Tibial nerve (tissue), 3 donors: ENCODE measurements at regions not wholly inside any gene's neighbourhood (a gene's known extent, or its start where the extent isn't known, plus 50 kb on each side); places are given as distances from the start of the nearest gene placed in this dataset.

Experiments used
- CTCF ChIP-seq, 5 experiments: fragments of 200-600 bp in 3 of 5; fragments of 450-650 bp in 2 of 5; sonication (generic) in 3 of 5; IDR thresholded peaks; one replicate each; pipeline ENCODE4 v1.5.1; 2016 to 2019; ENCODE audit warnings: antibody characterized with exemption in 5 of 5, mild to moderate bottlenecking in 3 of 5, moderate library complexity in 2 of 5
- POLR2A ChIP-seq, 2 donors: fragments of 450-650 bp; IDR thresholded peaks; one replicate each; pipeline ENCODE4 v1.6.1; 2017; ENCODE audit warnings: antibody characterized with exemption in 2 of 2, mild to moderate bottlenecking in 2 of 2, moderate library complexity in 2 of 2

- no peak for TF ChIP-seq CTCF (IDR thresholded peaks at IDR 0.05)
- no peak for TF ChIP-seq POLR2A (IDR thresholded peaks at IDR 0.05)
These were observed 958.9 kb upstream of the CNTN5 start for GRCh38 chr11:98061858-98062257.
